Renal pelvis (tissue), 1 donor: ENCODE measurements at regions not wholly inside any gene's neighbourhood (a gene's known extent, or its start where the extent isn't known, plus 50 kb on each side); places are given as distances from the start of the nearest gene placed in this dataset.
"Not testable (repeated sequence)": the region's sequence is repeated elsewhere in the genome, so short reads cannot be mapped to it uniquely, and the experiment has no call there.

Experiments used
- DNase-seq: peaks from one replicate; pipeline ENCODE4 v3.0.0-alpha.2; 2013

DNA sequence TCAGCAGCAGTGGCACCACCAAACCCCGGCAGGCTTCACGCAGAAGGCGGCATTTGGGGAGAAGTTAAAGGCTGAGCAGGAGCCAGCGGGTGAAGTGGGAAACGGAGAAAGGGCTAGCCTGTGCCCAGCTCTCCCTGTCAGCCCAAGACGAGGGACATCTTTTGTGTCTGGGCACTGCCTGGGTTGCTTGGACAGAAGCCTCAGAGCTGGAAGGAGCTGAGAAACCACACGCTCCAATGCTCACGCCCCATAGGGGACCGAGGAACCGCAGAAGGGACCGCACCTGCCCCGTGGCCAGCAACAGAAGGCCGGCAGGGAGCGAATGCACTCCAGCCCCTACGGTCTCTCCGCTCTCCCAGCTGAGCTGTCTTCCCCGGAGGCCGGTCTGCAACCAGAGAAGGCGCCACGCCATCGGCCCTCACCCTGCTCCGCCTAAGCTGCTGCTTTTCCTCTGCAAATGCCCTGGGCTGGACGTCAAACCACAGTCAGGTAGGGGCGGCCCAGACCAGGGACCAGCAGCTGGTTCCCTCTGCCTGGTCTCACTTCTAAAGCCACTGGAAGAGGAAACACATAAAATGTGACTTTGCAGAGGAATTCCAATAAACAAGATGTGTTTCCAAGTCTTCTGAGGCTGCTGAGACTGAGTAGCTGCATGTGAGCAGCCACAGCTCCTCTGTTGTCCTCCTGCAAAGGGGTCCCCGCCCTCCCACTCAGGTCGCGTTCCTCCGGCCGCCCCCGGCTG lies 182.4 kb upstream of the ZNF469 start:
- not testable (repeated sequence) for DNase-seq

DNA sequence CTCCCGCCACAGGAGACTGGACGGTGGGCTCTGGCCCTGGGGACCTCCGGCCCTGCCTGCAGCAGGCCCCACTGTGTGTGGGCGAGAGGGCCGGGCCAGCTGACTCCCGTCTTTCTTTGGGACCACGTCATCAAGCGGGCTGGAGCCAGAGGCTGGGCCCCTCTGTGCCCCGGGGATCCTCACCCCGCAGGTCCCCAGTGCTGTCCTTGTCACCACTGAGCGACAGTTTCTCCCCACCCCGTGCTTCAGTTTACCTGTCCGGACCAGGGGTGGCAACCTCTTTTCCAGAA lies 181.9 kb upstream of the ZNF469 start:
- no peak for DNase-seq

DNA sequence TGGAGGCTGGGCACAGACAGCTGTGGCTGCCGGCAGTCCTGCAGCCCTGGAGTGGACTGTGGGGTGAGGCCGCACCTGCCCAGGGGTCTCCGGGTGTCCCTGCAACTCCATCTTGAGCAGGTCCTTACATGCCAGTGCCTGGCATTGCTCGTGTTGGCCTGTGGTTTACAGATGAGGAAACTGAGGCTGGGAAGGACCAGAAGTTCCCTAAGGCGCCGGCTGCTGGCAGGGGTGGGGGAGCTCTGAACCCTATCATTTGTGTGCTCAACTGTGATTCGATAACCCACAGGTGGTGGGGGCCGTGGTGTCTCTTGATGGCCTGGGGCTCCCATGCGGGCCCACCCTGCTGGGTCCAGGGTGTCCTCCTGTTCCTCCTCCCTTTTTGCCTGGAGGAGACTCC lies 181.1 kb upstream of the ZNF469 start:
- DNase-seq: not testable (repeated sequence)

DNA sequence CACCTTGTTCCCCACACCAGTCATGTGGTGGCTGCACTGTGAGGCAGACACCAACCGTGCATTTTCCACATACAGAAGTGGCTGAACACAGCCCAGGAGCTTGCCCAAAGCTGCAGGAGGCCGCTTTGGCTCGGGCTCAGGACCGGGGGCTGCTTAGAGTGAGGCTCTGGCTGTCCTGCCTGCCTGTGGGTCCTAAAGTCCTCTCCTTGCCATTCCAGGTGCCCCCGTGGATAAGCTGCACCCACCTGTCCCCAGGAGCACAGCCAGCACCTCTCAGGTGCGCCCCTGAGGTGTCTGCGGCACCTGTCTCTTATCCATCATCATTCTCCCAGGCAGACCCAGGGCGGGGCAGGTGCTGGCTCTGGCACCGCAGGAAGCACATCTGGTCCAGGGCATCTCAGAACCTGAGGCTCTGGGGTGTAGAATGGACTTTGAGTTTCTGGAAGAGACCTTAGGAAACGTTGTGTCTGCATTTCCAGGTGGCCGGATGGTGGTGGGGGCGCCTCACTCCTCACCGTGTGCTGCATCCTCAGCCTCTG lies 180.5 kb upstream of the ZNF469 start:
- no peak for DNase-seq

DNA sequence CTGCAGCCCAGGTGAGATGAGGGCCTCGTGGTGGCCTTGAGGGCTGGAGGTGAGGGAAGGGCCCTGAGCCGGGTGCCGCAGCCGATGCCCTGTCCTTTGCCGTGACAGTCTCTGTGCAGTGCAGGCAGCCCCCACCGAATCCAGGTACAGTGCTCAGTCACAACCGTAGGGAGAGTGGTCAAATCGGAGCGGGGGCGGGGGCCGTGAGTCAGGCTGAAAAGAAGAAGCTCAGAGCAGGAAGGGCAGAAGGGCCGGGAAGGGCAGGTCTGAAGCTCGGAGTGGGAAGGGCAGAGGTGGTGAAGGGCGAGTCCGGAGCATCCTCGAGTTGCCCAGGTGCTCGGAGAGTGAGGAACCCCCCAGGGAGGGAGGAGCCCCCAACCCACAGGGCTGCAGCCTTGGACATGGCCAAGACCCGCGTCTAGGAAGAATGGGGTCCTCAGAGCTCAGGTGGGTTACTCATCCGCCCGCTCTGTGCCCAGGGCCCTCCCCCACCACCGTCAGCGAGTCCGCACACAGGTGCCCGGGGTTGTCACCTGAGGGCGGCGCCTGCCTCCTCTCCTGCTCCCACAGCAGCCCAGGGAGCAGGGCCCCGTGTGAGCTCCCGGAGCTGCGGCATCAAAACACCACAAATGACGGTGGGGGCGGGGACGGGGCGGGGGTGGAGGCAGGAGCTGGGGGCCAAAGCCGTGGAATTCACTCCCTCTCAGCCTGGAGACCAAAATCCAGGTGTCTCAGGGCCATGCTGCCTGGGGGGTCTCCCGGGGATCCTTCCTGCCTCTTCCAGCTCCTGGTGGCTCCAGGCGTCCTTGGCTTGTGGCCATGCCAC lies 179.7 kb upstream of the ZNF469 start:
- not testable (repeated sequence) for DNase-seq

DNA sequence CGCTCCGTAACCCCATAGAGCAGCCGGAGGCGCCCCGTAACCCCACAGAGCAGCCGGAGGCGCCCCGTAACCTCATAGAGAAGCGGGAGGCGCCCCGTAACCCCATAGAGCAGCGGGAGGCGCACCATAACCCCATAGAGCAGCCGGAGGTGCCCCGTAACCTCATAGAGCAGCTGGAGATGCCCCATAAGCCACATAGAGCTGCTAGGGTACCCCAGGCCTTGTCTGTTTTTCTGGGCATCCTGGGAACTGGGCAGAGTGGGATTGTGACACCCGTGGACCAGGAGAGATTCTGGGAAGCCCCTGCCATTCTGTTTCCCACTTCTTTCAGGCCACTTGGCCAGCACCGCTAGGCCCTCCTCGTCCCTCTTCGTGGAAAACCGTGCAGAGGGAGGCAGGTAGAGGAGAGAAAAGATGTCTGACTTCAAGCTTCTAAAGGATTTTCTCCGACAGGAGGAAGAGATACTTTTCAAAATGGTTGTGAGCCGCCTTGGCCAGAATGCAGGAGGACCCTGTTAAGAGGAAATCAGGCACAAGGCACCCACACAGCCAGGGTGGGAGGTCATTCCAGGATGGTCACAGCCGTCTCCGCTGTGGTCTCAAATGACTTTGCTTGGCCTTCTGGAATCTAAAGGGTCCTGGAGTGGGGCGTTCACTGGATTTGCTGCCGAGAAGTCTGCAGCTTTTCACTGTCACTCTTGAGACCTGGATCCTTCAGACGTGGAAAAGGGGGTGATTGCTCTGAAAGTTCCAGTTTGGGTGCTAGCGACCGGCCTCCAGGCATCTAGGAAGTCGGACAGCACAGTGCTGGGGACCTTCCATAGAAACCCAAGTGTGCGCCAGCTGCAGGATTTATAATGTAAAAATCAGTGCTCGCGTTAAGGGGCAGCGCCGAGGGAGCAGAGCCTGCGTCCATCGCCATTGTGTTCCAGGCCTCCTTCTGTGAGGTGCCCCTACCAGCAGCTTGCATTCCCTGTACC lies 178.3 kb upstream of the ZNF469 start:
- not testable (repeated sequence) for DNase-seq

DNA sequence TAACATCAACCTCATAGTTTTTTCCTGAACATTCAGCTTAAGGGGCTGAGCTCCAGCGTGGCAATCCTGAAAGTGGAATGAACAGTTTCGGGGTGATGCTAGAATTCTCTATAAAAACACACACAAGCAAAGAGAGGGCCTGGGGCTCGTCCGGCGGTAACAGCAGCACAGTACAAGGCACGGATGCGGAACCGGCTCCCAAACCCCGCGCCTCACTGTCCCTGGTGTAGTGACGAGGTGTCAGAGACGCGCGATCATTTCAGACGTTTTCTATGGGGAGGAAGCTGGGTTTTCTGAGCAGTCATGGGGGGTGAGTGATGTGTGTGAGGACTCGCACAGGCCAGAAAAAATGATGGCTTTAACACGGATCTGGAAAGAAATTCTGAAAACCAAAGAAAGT lies 177.3 kb upstream of the ZNF469 start:
- DNase-seq: not testable (repeated sequence)

DNA sequence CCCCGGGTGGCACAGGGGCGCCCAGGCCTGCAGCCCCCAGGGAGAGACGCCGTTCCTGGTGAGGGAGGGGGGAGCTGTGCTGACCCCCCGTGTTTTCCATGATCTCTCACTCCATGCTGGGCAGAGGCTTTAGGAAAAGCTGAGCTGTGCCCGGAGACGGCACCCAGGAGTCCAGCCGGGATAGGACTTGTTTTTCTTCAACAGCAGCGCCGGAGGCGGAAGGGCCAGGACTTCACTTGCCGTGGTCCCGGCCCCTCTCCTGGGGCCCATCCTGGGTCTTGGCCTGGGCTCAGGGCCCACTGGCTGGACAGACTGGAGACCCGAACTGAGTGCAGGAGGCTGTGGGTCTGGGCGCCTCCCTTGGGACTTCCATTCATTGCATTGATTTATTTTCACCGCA lies 176.8 kb upstream of the ZNF469 start:
- DNase-seq: not testable (repeated sequence)

DNA sequence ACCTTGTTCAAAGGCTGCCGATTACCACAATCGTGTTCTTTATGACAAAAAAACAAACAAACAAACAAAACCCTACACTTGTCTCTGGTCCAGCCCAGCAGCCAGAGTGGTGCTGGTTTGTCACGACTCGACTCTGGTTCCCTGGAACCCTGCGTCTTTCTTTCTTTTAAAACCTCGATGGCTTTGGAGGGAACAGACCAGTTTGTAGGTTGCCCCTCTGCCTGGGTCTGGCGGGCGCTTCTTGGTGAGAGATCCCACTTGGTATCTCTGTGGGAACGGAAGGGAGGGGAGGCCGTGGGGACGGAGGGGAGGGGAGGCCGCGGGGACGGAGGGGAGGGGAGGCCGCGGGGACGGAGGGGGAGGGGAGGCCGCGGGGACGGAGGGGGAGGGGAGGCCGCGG lies 176.2 kb upstream of the ZNF469 start:
- DNase-seq: not testable (repeated sequence)

DNA sequence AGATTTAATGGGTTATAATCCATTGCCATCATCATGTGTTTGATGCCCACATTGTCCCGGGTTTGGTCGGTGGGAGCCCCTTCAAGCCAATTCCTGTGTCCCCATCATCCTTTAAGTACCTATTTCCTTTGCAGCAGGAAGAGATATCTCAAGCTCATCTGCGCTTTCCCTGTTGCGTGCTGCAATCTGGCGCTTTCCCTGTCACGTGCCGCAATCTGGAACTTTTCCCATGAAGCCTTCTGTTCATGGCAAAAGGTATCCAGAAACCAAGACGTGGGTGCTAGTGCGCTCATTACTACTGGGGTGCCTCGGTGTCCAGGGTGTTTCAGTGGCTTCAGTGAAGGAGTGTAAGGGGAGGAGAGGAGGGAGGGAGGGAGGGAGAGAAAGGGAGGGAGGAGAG lies 174.6 kb upstream of the ZNF469 start:
- no peak for DNase-seq

DNA sequence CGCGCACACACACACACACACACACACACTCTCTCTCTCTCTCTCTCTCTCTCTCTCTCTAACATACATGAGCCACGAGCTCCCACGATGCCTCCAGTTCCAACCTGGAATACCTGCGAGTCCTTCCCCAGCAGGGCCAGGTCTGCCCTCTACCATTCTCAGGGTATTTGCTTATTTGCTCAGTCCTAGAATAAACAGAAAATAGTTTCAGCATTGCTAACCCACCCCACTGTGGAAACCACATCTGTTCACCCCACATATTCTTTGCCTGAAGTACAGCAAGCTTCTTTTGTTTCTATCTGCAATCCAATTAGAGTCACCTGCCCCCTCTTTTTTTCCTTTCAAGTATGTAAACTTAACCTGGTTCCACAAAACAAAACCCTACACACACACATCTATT lies 174.0 kb upstream of the ZNF469 start:
- DNase-seq: not testable (repeated sequence)

DNA sequence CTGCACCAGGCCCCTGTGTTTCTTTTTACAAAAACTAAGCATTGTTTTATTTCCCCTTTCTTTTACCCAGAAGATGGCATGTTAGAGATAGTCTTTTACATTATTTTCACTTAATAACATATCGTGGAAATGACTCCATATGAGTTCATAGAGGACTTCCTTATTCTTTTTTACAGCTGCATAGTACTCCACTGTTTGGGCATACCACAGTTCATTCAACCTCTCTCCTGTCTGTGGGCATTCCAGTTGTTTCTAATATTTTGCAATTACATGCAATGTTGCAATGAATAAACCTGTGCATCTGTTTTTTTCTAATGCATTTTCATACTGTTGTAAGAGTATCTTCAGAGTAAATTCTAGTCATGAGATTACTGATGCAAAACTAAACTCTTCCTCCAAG lies 173.2 kb upstream of the ZNF469 start:
- DNase-seq: not testable (repeated sequence)

DNA sequence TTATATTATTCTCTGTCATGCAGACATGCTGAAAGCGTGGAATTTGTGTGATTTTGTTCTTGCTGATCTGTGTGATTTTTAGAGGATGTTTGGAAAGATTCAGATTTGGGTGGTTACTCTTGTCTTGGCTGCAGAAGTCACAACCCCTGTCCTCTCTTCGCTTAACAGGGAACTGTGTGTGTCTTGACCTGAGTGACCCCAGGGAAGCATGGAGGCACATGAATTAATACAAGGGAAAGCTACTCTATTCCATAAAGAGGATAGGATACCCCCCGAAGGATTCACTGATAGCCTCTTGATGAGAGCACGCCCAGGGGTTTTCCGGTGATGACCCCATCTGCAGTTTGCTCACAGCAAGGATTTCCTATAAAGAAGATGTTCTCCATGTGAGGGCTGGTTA lies 168.8 kb upstream of the ZNF469 start:
- not testable (repeated sequence) for DNase-seq

DNA sequence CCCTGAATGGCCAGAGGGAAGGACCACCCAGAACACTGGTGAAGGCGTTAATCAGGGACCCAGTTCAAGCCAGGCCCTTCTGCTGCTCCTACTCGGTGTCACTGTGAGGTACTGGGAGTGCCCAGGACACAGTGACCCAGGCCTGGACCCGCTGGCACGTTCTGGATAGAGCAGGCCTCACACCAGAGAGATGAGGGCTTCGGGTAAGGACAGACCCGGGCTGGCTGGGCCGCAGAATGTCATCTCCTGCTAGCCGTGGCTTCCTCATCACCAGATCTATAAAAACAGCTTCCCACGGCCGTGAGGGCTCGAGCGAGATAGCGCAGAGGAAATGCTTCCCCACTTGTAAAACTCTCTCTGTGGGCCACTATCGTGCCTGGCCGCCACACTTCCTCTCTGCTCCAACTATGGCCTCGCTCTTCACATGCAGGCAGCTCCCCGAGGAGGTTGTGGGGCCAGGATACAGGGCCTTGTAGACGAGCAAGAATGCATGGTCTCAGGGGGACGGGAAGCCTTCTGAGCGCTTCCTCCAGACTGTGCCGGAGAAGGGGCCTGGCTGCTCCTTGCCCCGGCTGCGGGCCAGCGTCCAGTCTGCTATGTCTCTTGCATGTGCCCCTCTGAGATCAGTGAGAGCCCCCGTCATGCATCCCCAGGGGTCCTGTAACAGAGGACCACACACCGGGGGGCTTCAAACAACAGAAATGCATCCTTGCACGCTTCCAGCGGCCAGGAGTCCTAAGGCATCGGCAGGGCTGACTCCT lies 161.6 kb upstream of the ZNF469 start:
- DNase-seq: not testable (repeated sequence)

DNA sequence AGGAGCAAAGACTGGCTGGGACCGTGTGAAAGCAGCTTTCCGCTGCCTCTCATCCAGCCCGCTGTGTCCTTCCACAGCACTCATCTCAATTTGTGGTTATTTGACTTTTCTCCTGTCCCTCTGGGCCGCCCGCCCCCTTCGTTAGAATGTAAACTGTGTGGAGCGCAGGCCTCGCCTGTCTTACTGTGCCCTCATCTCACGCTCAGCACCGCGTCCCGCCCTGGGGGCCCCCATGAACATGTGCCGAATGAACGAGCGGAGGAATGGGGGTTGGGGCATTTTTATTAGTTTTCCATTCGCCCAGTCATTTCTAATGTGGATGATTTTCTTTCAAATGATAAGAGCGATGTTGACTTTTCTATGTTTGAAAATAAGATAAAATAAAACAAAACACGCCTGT lies 159.1 kb upstream of the ZNF469 start:
- DNase-seq: not testable (repeated sequence)

DNA sequence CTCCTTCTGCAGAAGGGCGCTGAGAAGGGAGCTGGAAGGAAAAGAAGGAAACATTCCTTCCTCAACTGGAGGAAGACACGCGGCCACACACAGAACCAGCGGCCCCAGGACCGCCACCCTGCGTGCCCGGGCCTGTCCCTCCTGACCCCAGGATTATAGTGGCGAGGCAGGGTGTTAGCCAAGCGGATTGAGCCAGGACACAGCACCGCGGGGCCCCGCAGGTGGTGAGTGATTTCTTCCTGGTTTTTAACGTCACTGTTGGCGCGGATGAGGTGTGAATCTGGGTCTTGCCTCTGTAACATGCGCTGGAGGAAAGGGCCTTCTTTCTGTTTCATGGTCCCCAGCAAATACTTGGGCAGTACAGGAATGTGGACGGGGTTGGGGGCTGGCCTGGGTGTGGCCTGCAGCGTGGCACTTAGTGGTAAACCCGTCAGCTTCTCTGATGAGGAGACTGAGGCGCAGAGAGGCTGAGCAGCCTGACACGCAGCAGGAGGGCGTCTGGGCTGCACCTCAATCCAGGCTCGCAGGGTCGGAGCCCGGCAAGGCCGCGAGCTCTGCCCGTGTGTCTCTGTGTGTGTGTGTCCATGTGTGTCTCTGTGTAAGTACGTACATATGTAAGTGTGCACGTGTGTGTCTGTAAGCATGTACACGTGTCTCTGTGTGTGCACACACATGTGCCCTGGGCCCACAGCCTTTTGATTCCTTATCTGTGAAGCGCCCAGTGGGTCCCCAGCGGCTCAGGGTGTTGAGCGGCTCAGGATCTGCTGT lies 158.4 kb upstream of the ZNF469 start:
- DNase-seq: not testable (repeated sequence)

DNA sequence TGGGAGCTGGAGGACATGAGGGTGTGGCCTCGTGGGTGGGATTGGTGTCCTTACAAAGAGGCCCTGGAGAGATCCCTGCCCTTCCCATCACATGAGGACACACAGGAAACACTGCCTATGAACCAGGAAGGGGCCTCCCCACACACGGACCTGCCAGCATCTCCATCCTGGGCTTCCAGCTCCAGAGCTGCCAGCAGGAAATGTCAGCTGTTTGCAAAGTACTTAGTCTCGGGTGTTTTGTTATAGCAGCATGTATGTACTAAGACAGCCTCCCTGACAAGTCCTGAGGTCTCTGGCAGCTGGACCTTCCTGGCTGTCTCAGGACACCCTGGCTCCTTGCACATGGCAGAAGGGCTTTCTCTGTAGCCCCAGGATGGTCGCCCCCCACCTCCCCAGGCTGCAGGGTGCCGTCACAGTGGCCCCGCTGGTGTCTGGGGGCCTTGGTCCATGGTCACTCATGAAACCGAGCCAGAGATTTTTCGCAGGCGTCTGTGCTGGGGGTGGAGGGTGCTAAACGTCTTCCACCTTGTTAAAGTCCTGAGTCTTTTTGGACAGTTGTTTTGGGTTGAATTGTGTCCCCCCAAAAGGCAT lies 157.0 kb upstream of the ZNF469 start:
- DNase-seq: not testable (repeated sequence)

DNA sequence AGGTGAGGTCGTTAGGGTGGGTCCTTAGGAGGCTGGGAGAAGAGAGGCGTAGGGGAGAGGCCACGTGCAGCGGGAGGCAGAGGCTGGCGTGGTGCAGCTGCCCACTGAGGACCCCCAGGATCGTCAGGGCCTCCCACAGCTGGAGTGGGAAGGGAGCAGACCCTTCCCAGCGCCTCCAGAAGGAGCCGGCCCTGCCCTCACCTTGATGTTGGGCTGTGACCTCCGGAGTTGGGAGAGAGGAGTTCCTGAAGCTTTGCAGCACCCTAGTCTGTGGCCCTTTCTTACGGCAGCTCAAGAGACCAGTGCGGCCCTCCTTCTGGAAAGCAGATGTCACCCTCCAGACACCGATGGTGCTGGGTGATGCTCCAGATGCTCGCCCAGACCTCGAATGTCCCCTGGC lies 156.5 kb upstream of the ZNF469 start:
- DNase-seq: not testable (repeated sequence)

DNA sequence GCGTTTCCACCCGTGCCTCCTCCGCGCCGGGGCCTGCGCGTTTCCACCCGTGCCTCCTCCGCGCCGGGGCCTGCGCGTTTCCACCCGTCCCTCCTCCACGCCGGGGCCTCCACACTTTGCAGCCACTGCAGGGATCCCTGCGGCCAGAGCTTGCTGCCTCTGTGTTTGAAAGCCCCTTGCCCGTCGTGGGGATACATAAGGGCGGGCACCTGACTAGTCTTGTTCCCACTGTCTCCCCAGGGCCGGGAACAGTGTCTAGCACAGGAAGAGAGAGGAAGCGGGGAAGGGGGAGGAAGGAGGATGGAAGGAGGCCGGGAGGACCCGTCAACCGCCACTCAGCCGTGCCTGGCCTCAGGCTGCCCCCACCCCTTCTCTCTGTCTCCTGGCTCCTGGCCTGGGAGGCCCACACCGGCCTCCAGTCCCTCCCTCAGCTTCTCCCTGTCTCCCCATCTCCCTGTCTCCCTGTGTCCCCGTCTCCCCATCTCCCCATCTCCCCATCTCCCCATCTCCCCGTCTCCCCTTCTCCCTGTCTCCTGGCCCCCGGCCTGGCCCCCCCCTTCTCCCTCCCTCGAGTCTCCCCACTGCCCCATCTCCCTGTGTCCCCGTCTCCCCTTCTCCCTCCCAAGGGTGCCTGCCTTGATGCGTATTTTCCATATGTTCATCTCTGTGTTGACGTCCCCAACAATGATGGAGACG lies 155.6 kb upstream of the ZNF469 start:
- not testable (repeated sequence) for DNase-seq
